HAP-1 (cell line): ENCODE measurements at regions not wholly inside any gene's neighbourhood (a gene's known extent, or its start where the extent isn't known, plus 50 kb on each side); places are given as distances from the start of the nearest gene placed in this dataset.

Experiments
- DNase-seq, 2 experiments: peaks; one replicate each; pipeline ENCODE4 v3.0.0-alpha.2; 2016 to 2020; ENCODE audit warnings: low spot score in 2 of 2
- H3K27me3 ChIP-seq: fragments of 250-450 bp; sonication (Bioruptor Pico); 2 replicates; pipeline ENCODE4 v1.5.1; 2020; ENCODE audit warnings: low read depth, mild to moderate bottlenecking, moderate library complexity
- H3K36me3 ChIP-seq: fragments of 250-450 bp; sonication (Bioruptor Pico); replicated peaks from 2 replicates; pipeline ENCODE4 v1.5.1; 2020; ENCODE audit warnings: mild to moderate bottlenecking
- H3K4me1 ChIP-seq: fragments of 250-450 bp; sonication (Bioruptor Pico); 2 replicates; pipeline ENCODE4 v1.5.1; 2020; ENCODE audit warnings: mild to moderate bottlenecking
- H3K4me3 ChIP-seq: fragments of 250-450 bp; sonication (Bioruptor Pico); 2 replicates; pipeline ENCODE4 v1.5.1; 2020; ENCODE audit warnings: mild to moderate bottlenecking, moderate library complexity
- H3K9me3 ChIP-seq: fragments of 250-450 bp; sonication (Bioruptor Pico); 2 replicates; pipeline ENCODE4 v1.5.1; 2020; ENCODE audit warnings: mild to moderate bottlenecking, moderate library complexity
- in situ Hi-C: fragments of 300-500 bp; cut with MboI; formaldehyde crosslinking; loops from 3 replicates; pipeline ENCODE4 v1.14.3; 2020; ENCODE audit warnings: low sequenced_read_pairs, inconsistent platforms, mixed read lengths

GRCh38 chr20:18991012-18991411, 177.4 kb downstream of the SCP2D1 start:
- Histone ChIP-seq H3K4me1 (no peaks in the 10 kb centered on the region), H3K9me3 (no peaks in the 10 kb centered on the region), H3K27me3 (no peaks in the 10 kb centered on the region), H3K4me3 (no peak overlapping the region), H3K36me3 (no peaks in the 10 kb centered on the region)
- DNase-seq, result no peak
- in situ Hi-C loops, result no loop called here

- no peak overlapping the region for H3K4me3 ChIP-seq
- in situ Hi-C loops, result no loop called here
- H3K27me3 ChIP-seq, result no peaks in the 10 kb centered on the region
- DNase-seq, result no peak
- H3K4me1 ChIP-seq, result no peaks in the 10 kb centered on the region
- no peaks in the 10 kb centered on the region for H3K9me3 ChIP-seq
- H3K36me3 ChIP-seq, result no peaks in the 10 kb centered on the region
These were observed 178.8 kb downstream of the SCP2D1 start for GRCh38 chr20:18992418-18992817.

GRCh38 chr20:18995455-18995854, 181.9 kb downstream of the SCP2D1 start:
- no peaks in the 10 kb centered on the region for H3K9me3 ChIP-seq
- no peak for DNase-seq
- H3K4me3 ChIP-seq, result no peak overlapping the region
- H3K27me3 ChIP-seq, result no peaks in the 10 kb centered on the region
- no peaks in the 10 kb centered on the region for H3K36me3 ChIP-seq
- no peaks in the 10 kb centered on the region for H3K4me1 ChIP-seq
- in situ Hi-C loops, result no loop called here

- no peaks in the 10 kb centered on the region for H3K27me3 ChIP-seq
- no peaks in the 10 kb centered on the region for H3K4me1 ChIP-seq
- H3K36me3 ChIP-seq, result no peaks in the 10 kb centered on the region
- no peak for DNase-seq
- H3K4me3 ChIP-seq, result no peak overlapping the region
- no peaks in the 10 kb centered on the region for H3K9me3 ChIP-seq
- in situ Hi-C loops, result no loop called here
These were observed 185.5 kb downstream of the SCP2D1 start for GRCh38 chr20:18999086-18999485.

GRCh38 chr20:19000078-19000477, 186.5 kb downstream of the SCP2D1 start:
- in situ Hi-C loops, result no loop called here
- no peak overlapping the region for H3K4me3 ChIP-seq
- no peaks in the 10 kb centered on the region for H3K27me3 ChIP-seq
- H3K9me3 ChIP-seq, result no peaks in the 10 kb centered on the region
- no peaks in the 10 kb centered on the region for H3K4me1 ChIP-seq
- DNase-seq, result no peak
- H3K36me3 ChIP-seq, result no peaks in the 10 kb centered on the region

- in situ Hi-C loops, result no loop called here
- no peaks in the 10 kb centered on the region for H3K27me3 ChIP-seq
- H3K36me3 ChIP-seq, result no peaks in the 10 kb centered on the region
- no peaks in the 10 kb centered on the region for H3K4me1 ChIP-seq
- no peak overlapping the region for H3K4me3 ChIP-seq
- H3K9me3 ChIP-seq, result no peaks in the 10 kb centered on the region
- DNase-seq, result no peak
These were observed 187.6 kb downstream of the SCP2D1 start for GRCh38 chr20:19001177-19001576.

- H3K27me3 ChIP-seq, result no peaks in the 10 kb centered on the region
- in situ Hi-C loops, result no loop called here
These were observed 190.1 kb downstream of the SCP2D1 start for GRCh38 chr20:19003366-19004336.

GRCh38 chr20:19004975-19005374, 191.4 kb downstream of the SCP2D1 start:
- no peaks in the 10 kb centered on the region for H3K4me1 ChIP-seq
- H3K36me3 ChIP-seq, result no peaks in the 10 kb centered on the region
- H3K4me3 ChIP-seq, result no peak overlapping the region
- DNase-seq, result no peak
- no peaks in the 10 kb centered on the region for H3K27me3 ChIP-seq
- in situ Hi-C loops, result no loop called here
- no peaks in the 10 kb centered on the region for H3K9me3 ChIP-seq

More at GRCh38 chr20:19003366-19004336, 190.1 kb downstream of the SCP2D1 start:
- no peaks in the 10 kb centered on the region for H3K9me3 ChIP-seq
- no peak overlapping the region for H3K4me3 ChIP-seq
- no peaks in the 10 kb centered on the region for H3K36me3 ChIP-seq
- DNase-seq, result no peak
- no peaks in the 10 kb centered on the region for H3K4me1 ChIP-seq

- H3K9me3 ChIP-seq, result no peaks in the 10 kb centered on the region
- in situ Hi-C loops, result no loop called here
- no peaks in the 10 kb centered on the region for H3K4me1 ChIP-seq
- H3K27me3 ChIP-seq, result no peaks in the 10 kb centered on the region
- H3K36me3 ChIP-seq, result no peaks in the 10 kb centered on the region
- no peak for DNase-seq
- H3K4me3 ChIP-seq, result no peak overlapping the region
These were observed 194.9 kb downstream of the SCP2D1 start for GRCh38 chr20:19008497-19008896.

GRCh38 chr20:19009081-19009688, 195.6 kb downstream of the SCP2D1 start:
- Histone ChIP-seq H3K4me1 (no peaks in the 10 kb centered on the region), H3K27me3 (no peaks in the 10 kb centered on the region)
- in situ Hi-C loops, result no loop called here

GRCh38 chr20:19012676-19013075, 199.1 kb downstream of the SCP2D1 start:
- H3K9me3 ChIP-seq, result no peaks in the 10 kb centered on the region
- no peaks in the 10 kb centered on the region for H3K4me1 ChIP-seq
- in situ Hi-C loops, result no loop called here
- no peaks in the 10 kb centered on the region for H3K27me3 ChIP-seq
- no peak for DNase-seq
- H3K36me3 ChIP-seq, result no peaks in the 10 kb centered on the region
- no peak overlapping the region for H3K4me3 ChIP-seq

More at GRCh38 chr20:19009081-19009688, 195.6 kb downstream of the SCP2D1 start:
- DNase-seq, result no peak
- no peaks in the 10 kb centered on the region for H3K9me3 ChIP-seq
- no peaks in the 10 kb centered on the region for H3K36me3 ChIP-seq
- no peak overlapping the region for H3K4me3 ChIP-seq

GRCh38 chr20:19013907-19014306, 198.5 kb upstream of the SLC24A3 start:
- Histone ChIP-seq H3K4me3 (no peak overlapping the region), H3K9me3 (no peaks in the 10 kb centered on the region), H3K36me3 (no peaks in the 10 kb centered on the region), H3K27me3 (no peaks in the 10 kb centered on the region), H3K4me1 (no peaks in the 10 kb centered on the region)
- no peak for DNase-seq
- in situ Hi-C loops, result no loop called here

- no peak for DNase-seq
- Histone ChIP-seq H3K9me3 (no peaks in the 10 kb centered on the region), H3K4me1 (no peaks in the 10 kb centered on the region), H3K4me3 (no peak overlapping the region), H3K36me3 (no peaks in the 10 kb centered on the region), H3K27me3 (no peaks in the 10 kb centered on the region)
- in situ Hi-C loops, result no loop called here
These were observed 196.9 kb upstream of the SLC24A3 start for GRCh38 chr20:19015351-19016139.

- no peaks in the 10 kb centered on the region for H3K36me3 ChIP-seq
- DNase-seq, result no peak
- in situ Hi-C loops, result no loop called here
- H3K4me3 ChIP-seq, result no peak overlapping the region
- no peaks in the 10 kb centered on the region for H3K4me1 ChIP-seq
- H3K27me3 ChIP-seq, result no peaks in the 10 kb centered on the region
- H3K9me3 ChIP-seq, result no peaks in the 10 kb centered on the region
These were observed 196.3 kb upstream of the SLC24A3 start for GRCh38 chr20:19016140-19016497.
